HEK293 (cell line): ENCODE measurements at regions not wholly inside any gene's neighbourhood (a gene's known extent, or its start where the extent isn't known, plus 50 kb on each side); places are given as distances from the start of the nearest gene placed in this dataset.

Source experiments
- CTCF ChIA-PET: fragments of 350-600 bp; formaldehyde crosslinking; extraction: SDS; loops from one replicate; lab custom pipeline; 2021; ENCODE audit warnings: antibody characterized with exemption; lab: Yijun Ruan, JAX
- POLR2A ChIA-PET: fragments of 300-600 bp; formaldehyde crosslinking; extraction: SDS; loops from one replicate; lab custom pipeline; 2020; ENCODE audit warnings: antibody characterized with exemption, inconsistent platforms; lab: Yijun Ruan, JAX
- H3K27ac ChIP-seq: fragments of 200-500 bp; sonication (Bioruptor generic); 2 replicates; pipeline ENCODE4 v1.5.1; 2014; ENCODE audit warnings: low read depth, low read length, control low read depth, inconsistent platforms; ENCODE audit errors: extremely low read depth
- H3K36me3 ChIP-seq, 2 experiments: fragments of 200-500 bp in 1 of 2; sonication (Bioruptor generic) in 1 of 2; 1 replicate in 1 of 2; 2 replicates in 1 of 2; pipeline ENCODE4 v1.5.1; 2014 to 2017; ENCODE audit warnings: inconsistent platforms in 2 of 2, low read length in 2 of 2; ENCODE audit not compliant: control insufficient read depth in 2 of 2, insufficient read depth in 1 of 2
- H3K4me1 ChIP-seq: fragments of 200-500 bp; sonication (Bioruptor generic); 2 replicates; pipeline ENCODE4 v1.5.1; 2014; ENCODE audit warnings: mild to moderate bottlenecking, low read length, inconsistent platforms; ENCODE audit not compliant: control insufficient read depth, insufficient read depth
- H3K4me3 ChIP-seq: 2 replicates; pipeline ENCODE4 v1.5.1; 2011; ENCODE audit warnings: low read depth, mild to moderate bottlenecking, control low read depth, low read length, moderate library complexity
- H3K9me3 ChIP-seq: fragments of 200-500 bp; sonication (Bioruptor generic); 2 replicates; pipeline ENCODE4 v1.5.1; 2014; ENCODE audit warnings: low read depth, low read length, inconsistent platforms; ENCODE audit not compliant: control insufficient read depth, insufficient read depth
- GLI4 ChIP-seq: fragments of 450-650 bp; formaldehyde crosslinking; IDR thresholded peaks from 2 replicates; pipeline ENCODE4 v1.5.1; 2016; ENCODE audit warnings: missing biosample characterization, missing genetic modification characterization
- GLIS1 ChIP-seq: fragments of 450-650 bp; formaldehyde crosslinking; IDR thresholded peaks from 2 replicates; pipeline ENCODE4 v1.5.1; 2016; ENCODE audit warnings: missing biosample characterization, missing genetic modification characterization
- OVOL3 ChIP-seq: fragments of 450-650 bp; formaldehyde crosslinking; IDR thresholded peaks from 2 replicates; pipeline ENCODE4 v1.5.1; 2016; ENCODE audit warnings: missing biosample characterization, missing genetic modification characterization
- RBAK ChIP-seq: fragments of 450-650 bp; formaldehyde crosslinking; IDR thresholded peaks from 2 replicates; pipeline ENCODE4 v1.5.1; 2016; ENCODE audit warnings: missing biosample characterization, missing genetic modification characterization
- REPIN1 ChIP-seq: fragments of 450-650 bp; formaldehyde crosslinking; IDR thresholded peaks from 2 replicates; pipeline ENCODE4 v1.5.1; 2017; ENCODE audit warnings: missing biosample characterization, missing genetic modification characterization, low read depth
- TRIM28 ChIP-seq: IDR thresholded peaks from 2 replicates; pipeline ENCODE4 v1.6.1; 2011; ENCODE audit warnings: low read length, control low read depth, borderline replicate concordance
- YY1 ChIP-seq: fragments of 450-650 bp; formaldehyde crosslinking; IDR thresholded peaks from 2 replicates; pipeline ENCODE4 v1.5.1; 2018; ENCODE audit warnings: missing biosample characterization, missing genetic modification characterization
- YY2 ChIP-seq: fragments of 450-650 bp; formaldehyde crosslinking; IDR thresholded peaks from 2 replicates; pipeline ENCODE4 v1.5.1; 2016; ENCODE audit warnings: missing biosample characterization, missing genetic modification characterization
- ZBTB1 ChIP-seq: fragments of 450-650 bp; formaldehyde crosslinking; IDR thresholded peaks from 2 replicates; pipeline ENCODE4 v1.5.1; 2016; ENCODE audit warnings: missing biosample characterization, missing genetic modification characterization
- ZBTB17 ChIP-seq: fragments of 450-650 bp; formaldehyde crosslinking; IDR thresholded peaks from 2 replicates; pipeline ENCODE4 v1.5.1; 2016; ENCODE audit warnings: missing biosample characterization, missing genetic modification characterization
- ZNF140 ChIP-seq: fragments of 450-650 bp; formaldehyde crosslinking; IDR thresholded peaks from 2 replicates; pipeline ENCODE4 v1.5.1; 2016; ENCODE audit warnings: missing biosample characterization, missing genetic modification characterization
- ZNF202 ChIP-seq: fragments of 450-650 bp; formaldehyde crosslinking; IDR thresholded peaks from 2 replicates; pipeline ENCODE4 v1.5.1; 2016; ENCODE audit warnings: missing biosample characterization, missing genetic modification characterization, borderline replicate concordance
- ZNF24 ChIP-seq: fragments of 450-650 bp; formaldehyde crosslinking; IDR thresholded peaks from 2 replicates; pipeline ENCODE4 v1.5.1; 2016; ENCODE audit warnings: missing biosample characterization, missing genetic modification characterization
- ZNF266 ChIP-seq: fragments of 450-650 bp; formaldehyde crosslinking; IDR thresholded peaks from 2 replicates; pipeline ENCODE4 v1.5.1; 2016; ENCODE audit warnings: missing biosample characterization, missing genetic modification characterization, low read depth
- ZNF654 ChIP-seq: fragments of 450-650 bp; formaldehyde crosslinking; IDR thresholded peaks from 2 replicates; pipeline ENCODE4 v1.5.1; 2016; ENCODE audit warnings: low read depth, missing biosample characterization, missing genetic modification characterization
- ZNF658 ChIP-seq: fragments of 450-650 bp; formaldehyde crosslinking; IDR thresholded peaks from 2 replicates; pipeline ENCODE4; 2016; ENCODE audit warnings: missing biosample characterization, missing genetic modification characterization
- ZNF664 ChIP-seq: fragments of 450-650 bp; formaldehyde crosslinking; IDR thresholded peaks from 2 replicates; pipeline ENCODE4 v1.5.1; 2016; ENCODE audit warnings: missing biosample characterization, missing genetic modification characterization
- ZNF707 ChIP-seq: fragments of 450-650 bp; formaldehyde crosslinking; IDR thresholded peaks from 2 replicates; pipeline ENCODE4 v1.5.1; 2016; ENCODE audit warnings: missing biosample characterization, missing genetic modification characterization
- ZNF76 ChIP-seq: fragments of 450-650 bp; formaldehyde crosslinking; IDR thresholded peaks from 2 replicates; pipeline ENCODE4; 2016; ENCODE audit warnings: low read depth, missing biosample characterization, missing genetic modification characterization, borderline replicate concordance
- ZSCAN23 ChIP-seq: fragments of 450-650 bp; formaldehyde crosslinking; IDR thresholded peaks from 2 replicates; pipeline ENCODE4 v1.5.1; 2016; ENCODE audit warnings: missing biosample characterization, missing genetic modification characterization
- TF ChIP-seq, protein P1 (sequence below): fragments of 450-650 bp; formaldehyde crosslinking; IDR thresholded peaks from 2 replicates; pipeline ENCODE4; 2016; ENCODE audit warnings: missing biosample characterization, missing genetic modification characterization
- TF ChIP-seq, protein P2 (sequence below): fragments of 450-650 bp; formaldehyde crosslinking; conservative IDR thresholded peaks from 2 replicates; pipeline ENCODE4 v1.5.1; 2016; ENCODE audit warnings: low read depth, missing biosample characterization, missing genetic modification characterization
- TF ChIP-seq, protein P3 (sequence below): fragments of 450-650 bp; formaldehyde crosslinking; IDR thresholded peaks from 2 replicates; pipeline ENCODE4 v1.5.1; 2016; ENCODE audit warnings: missing biosample characterization, missing genetic modification characterization
- TF ChIP-seq, protein P4 (sequence below): fragments of 450-650 bp; formaldehyde crosslinking; optimal IDR thresholded peaks from 2 replicates; pipeline ENCODE3; 2016; ENCODE audit warnings: missing biosample characterization, mild to moderate bottlenecking, missing genetic modification characterization

DNA sequence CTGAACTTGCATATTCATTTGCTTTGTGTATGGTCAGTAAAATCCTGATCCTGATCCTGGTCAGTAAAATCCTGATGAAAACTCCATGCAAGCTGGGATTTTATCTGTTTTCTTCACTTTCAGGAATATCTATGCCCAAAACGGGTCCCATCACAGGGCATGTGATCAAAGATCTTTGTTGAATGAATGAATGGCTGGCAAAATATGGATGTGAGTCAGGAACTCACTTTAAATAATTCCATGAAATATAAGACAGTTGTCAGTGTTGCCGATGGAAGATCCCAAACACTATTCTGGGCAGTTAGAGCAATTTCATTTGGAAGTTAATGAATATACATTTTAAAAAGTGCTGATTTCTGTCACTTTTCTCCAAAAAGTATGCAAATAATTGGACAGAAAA, 598.4 kb downstream of the GBA3 start:
- no peaks in the 10 kb centered on the region for H3K4me1 ChIP-seq
- no peaks in the 10 kb centered on the region for H3K9me3 ChIP-seq
- ChIA-PET POLR2A (no interaction called here), CTCF (no interaction called here)
- H3K36me3 ChIP-seq = no peaks in the 10 kb centered on the region
- TF ChIP-seq GLIS1 (tag by site-specific recombination) (no peak), REPIN1 (tag by site-specific recombination) (no peak), RBAK (no peak), ZNF658 (no peak), YY2 (tag by site-specific recombination) (no peak), ZBTB1 (tag by site-specific recombination) (no peak), GLI4 (tag by site-specific recombination) (no peak), ZNF76 (tag by site-specific recombination) (no peak)
- TF ChIP-seq, protein P1, sequence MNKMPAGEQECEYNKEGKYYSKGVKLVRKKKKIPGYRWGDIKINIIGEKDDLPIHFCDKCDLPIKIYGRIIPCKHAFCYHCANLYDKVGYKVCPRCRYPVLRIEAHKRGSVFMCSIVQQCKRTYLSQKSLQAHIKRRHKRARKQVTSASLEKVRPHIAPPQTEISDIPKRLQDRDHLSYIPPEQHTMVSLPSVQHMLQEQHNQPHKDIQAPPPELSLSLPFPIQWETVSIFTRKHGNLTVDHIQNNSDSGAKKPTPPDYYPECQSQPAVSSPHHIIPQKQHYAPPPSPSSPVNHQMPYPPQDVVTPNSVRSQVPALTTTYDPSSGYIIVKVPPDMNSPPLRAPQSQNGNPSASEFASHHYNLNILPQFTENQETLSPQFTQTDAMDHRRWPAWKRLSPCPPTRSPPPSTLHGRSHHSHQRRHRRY (tag by site-specific recombination) = no peak
- TF ChIP-seq, protein P2, sequence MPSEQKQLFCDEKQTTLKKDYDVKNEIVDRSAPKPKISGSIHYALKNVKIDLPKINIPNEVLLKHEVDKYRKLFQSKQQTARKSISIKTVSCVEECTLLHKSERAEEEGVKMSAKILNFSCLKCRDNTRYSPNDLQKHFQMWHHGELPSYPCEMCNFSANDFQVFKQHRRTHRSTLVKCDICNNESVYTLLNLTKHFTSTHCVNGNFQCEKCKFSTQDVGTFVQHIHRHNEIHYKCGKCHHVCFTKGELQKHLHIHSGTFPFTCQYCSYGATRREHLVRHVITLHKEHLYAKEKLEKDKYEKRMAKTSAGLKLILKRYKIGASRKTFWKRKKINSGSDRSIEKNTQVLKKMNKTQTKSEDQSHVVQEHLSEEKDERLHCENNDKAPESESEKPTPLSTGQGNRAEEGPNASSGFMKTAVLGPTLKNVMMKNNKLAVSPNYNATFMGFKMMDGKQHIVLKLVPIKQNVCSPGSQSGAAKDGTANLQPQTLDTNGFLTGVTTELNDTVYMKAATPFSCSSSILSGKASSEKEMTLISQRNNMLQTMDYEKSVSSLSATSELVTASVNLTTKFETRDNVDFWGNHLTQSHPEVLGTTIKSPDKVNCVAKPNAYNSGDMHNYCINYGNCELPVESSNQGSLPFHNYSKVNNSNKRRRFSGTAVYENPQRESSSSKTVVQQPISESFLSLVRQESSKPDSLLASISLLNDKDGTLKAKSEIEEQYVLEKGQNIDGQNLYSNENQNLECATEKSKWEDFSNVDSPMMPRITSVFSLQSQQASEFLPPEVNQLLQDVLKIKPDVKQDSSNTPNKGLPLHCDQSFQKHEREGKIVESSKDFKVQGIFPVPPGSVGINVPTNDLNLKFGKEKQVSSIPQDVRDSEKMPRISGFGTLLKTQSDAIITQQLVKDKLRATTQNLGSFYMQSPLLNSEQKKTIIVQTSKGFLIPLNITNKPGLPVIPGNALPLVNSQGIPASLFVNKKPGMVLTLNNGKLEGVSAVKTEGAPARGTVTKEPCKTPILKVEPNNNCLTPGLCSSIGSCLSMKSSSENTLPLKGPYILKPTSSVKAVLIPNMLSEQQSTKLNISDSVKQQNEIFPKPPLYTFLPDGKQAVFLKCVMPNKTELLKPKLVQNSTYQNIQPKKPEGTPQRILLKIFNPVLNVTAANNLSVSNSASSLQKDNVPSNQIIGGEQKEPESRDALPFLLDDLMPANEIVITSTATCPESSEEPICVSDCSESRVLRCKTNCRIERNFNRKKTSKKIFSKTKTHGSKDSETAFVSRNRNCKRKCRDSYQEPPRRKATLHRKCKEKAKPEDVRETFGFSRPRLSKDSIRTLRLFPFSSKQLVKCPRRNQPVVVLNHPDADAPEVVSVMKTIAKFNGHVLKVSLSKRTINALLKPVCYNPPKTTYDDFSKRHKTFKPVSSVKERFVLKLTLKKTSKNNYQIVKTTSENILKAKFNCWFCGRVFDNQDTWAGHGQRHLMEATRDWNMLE (tag by site-specific recombination) = no peak
- TF ChIP-seq, protein P3, sequence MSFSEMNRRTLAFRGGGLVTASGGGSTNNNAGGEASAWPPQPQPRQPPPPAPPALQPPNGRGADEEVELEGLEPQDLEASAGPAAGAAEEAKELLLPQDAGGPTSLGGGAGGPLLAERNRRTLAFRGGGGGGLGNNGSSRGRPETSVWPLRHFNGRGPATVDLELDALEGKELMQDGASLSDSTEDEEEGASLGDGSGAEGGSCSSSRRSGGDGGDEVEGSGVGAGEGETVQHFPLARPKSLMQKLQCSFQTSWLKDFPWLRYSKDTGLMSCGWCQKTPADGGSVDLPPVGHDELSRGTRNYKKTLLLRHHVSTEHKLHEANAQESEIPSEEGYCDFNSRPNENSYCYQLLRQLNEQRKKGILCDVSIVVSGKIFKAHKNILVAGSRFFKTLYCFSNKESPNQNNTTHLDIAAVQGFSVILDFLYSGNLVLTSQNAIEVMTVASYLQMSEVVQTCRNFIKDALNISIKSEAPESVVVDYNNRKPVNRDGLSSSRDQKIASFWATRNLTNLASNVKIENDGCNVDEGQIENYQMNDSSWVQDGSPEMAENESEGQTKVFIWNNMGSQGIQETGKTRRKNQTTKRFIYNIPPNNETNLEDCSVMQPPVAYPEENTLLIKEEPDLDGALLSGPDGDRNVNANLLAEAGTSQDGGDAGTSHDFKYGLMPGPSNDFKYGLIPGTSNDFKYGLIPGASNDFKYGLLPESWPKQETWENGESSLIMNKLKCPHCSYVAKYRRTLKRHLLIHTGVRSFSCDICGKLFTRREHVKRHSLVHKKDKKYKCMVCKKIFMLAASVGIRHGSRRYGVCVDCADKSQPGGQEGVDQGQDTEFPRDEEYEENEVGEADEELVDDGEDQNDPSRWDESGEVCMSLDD = no peak
- H3K4me3 ChIP-seq = no peak overlapping the region
- H3K27ac ChIP-seq = no peak overlapping the region

DNA sequence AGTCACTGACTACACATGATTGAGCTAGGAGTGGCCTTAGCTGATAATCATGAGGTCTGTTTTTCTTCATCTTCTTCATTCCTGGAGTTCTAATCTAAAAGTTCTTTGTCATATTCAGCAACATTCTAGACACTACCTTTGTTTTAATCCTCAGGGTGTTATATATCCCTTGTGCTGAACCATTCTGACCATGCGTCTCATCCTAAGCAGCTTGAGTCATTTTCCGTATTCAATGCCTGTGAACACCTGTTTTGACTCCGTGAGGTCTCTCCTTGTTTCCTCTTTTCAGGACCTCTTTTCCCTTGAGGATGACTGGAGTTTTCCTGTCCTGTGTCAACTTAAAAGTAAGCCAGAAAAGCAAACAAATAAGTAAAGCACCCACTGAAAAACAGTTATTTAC, 597.9 kb downstream of the GBA3 start:
- Histone ChIP-seq H3K36me3 (no peaks in the 10 kb centered on the region), H3K4me1 (no peaks in the 10 kb centered on the region), H3K4me3 (no peak overlapping the region), H3K9me3 (no peaks in the 10 kb centered on the region), H3K27ac (no peak overlapping the region)
- ChIA-PET POLR2A (no interaction called here), CTCF (no interaction called here)
- TF ChIP-seq TRIM28 = no peak
- no peak for TF ChIP-seq ZNF707 (tag by site-specific recombination)
- TF ChIP-seq, protein P4, sequence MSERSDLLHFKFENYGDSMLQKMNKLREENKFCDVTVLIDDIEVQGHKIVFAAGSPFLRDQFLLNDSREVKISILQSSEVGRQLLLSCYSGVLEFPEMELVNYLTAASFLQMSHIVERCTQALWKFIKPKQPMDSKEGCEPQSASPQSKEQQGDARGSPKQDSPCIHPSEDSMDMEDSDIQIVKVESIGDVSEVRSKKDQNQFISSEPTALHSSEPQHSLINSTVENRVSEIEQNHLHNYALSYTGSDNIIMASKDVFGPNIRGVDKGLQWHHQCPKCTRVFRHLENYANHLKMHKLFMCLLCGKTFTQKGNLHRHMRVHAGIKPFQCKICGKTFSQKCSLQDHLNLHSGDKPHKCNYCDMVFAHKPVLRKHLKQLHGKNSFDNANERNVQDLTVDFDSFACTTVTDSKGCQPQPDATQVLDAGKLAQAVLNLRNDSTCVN (tag by site-specific recombination) = no peak
- TF ChIP-seq, protein P1 (tag by site-specific recombination) = no peak
- TF ChIP-seq ZNF266 (tag by site-specific recombination) = no peak
- TF ChIP-seq YY1 (tag by site-specific recombination) = no peak
- TF ChIP-seq ZNF140 (tag by site-specific recombination) = no peak
- no peak for TF ChIP-seq ZNF24
- TF ChIP-seq ZNF664 (tag by site-specific recombination) = no peak
- no peak for TF ChIP-seq OVOL3 (tag by site-specific recombination)
- no peak for TF ChIP-seq ZNF654 (tag by site-specific recombination)
- no peak for TF ChIP-seq ZSCAN23 (tag by site-specific recombination)
- no peak for TF ChIP-seq ZBTB17 (tag by site-specific recombination)
- no peak for TF ChIP-seq ZNF202 (tag by site-specific recombination)
